ENCODE measurements at regions not wholly inside any gene's neighbourhood (a gene's known extent, or its start where the extent isn't known, plus 50 kb on each side); places are given as distances from the start of the nearest gene placed in this dataset.

DNA sequence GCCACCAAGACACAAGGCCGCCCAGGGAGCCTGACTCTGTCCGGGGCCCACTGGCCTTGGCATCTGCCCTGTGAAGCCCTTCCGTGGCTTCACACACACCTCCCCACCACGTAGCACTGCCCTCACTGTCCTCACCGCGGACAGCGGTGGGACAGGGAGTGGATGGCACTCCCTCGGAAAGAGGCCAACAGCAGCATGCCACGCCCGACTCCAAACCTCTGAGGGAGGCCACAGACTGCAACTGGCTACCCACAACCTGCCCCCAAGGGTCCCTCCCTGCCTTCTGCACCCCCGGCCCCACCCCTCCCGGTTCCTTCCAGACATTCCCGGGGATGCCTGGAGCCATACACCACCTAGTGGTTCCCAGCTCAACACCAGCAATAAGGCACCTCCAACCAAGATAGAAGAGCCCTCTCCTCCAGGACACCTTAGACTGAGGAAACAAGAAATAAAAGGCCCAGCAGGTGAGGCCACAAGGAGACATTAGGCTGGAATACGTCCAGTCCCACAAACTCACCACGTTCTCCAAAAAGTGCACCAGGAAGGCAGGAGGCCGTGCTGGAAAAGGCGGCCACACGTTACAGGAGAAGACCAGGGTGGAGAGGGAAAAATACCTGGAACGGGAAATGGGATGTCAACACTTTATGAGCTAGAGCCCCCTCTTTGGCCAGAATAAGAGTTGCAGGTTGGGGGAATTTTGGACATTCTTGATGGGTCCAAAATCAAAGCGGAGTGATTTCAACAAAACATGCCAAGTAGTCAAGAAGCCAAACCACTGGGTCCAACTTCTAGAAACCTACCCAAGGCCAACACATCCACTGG lies 310.0 kb downstream of the SOX9 start:
- no peak for DNase-seq

GRCh38 chr17:72432143-72432621 lies 311.4 kb downstream of the SOX9 start:
- DNase-seq = no peak

DNA sequence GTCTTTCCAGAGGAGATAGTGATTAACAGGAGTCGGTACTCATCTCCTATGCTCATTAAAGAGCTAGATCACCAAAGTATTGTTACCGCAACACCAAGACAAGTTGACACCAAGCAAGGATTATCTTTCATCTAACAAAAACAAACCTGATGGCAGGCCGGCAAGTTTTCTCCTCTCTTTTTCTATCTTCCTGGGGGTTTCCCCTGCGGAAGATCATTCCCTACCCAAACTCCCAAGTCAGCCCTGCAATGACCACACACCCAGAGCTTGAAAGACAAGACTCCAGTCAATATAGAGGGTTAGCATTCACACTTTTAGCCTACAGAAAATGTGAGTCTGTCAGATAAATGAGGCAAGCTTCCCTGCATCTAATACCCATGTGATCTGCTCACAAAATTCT lies 312.1 kb downstream of the SOX9 start:
- no peak for DNase-seq

DNA sequence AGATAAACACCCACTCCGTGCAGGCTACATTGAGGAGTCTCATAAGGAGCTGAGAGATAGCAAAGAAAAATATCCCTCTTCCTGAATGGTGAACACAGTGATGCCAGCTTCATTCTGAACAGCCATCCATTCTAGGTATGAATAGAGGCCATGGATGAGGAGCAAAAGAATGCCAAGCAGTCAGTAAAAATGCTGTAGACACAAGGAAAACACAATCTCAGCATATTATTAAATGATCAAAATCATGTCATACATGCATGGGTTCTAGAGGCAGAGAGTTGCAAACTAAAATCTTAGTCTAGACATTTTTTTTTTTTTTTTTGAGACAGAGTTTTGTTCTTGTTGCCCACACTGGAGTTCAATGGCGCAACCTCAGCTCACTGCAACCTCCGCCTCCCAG lies 313.0 kb downstream of the SOX9 start:
- no peak for DNase-seq

DNA sequence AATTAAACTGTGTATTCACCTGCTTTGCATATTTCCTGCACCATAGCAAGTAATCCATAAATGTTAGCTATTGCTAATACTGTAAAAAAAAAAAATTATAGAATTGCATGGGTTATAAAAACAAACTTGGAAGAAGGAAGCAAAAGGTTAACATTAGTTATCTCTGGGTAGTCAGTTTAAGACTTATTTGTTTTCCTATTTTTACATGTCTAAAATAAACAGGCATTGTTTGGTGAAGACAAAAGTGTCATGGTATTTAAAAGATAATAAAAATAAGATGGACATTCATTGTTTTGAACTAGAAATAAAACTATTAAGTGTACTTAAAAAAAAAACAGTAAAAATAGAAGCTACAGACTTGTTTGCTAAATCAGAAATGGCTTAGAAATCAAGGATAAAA lies 313.8 kb downstream of the SOX9 start:
- DNase-seq = no peak

GRCh38 chr17:72434991-72435618 lies 314.3 kb downstream of the SOX9 start:
- no peak for DNase-seq

GRCh38 chr17:72438783-72439182 lies 318.0 kb downstream of the SOX9 start:
- DNase-seq = no peak

- DNase-seq = no peak
Observed at GRCh38 chr17:72439893-72440502, 319.2 kb downstream of the SOX9 start.

- no peak for DNase-seq
Observed at GRCh38 chr17:72440961-72441360, 320.1 kb downstream of the SOX9 start.

DNA sequence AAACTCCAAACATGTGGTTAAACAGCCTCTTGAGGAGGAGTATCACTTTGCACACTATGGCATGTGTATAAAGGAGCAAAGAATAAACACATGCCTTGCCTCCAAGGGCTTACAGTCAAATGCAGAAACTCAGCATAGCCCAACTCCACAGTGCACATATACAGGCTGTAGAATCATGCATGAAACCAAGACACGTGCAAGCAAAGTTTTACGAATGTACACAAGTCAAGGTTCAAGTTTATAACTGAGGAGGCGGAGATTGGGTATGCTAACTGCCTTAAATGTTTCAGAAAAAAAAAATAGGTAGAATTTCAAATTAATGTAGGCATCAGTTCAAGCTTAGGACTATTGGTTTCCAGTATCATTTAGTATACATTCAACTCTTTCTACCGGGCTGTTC lies 321.1 kb downstream of the SOX9 start:
- no peak for DNase-seq

- no peak for DNase-seq
Observed at GRCh38 chr17:72444517-72445054, 323.8 kb downstream of the SOX9 start.

GRCh38 chr17:72445055-72445991 lies 324.5 kb downstream of the SOX9 start:
- DNase-seq = no peak

DNA sequence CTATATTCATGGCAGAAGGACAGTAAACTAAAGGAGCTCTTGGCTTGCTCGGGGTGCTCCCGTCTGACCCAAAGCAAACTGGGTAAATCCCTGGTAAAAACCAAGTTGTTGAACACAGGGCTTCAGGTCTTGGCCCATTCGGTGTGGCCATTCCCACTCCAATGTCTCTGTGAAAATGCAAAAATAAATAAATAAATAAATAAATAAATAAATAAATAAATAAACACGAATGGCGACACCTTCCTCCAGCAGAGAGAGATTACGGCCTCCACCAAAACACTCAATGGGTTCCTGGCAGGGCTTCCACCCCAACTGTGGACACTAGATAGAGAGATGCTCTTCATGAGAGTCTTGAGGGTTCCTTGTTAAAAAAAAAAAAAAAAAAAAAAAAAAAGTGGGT lies 325.3 kb downstream of the SOX9 start:
- no peak for DNase-seq

- DNase-seq = no peak
Observed at GRCh38 chr17:72446525-72447250, 325.9 kb downstream of the SOX9 start.

DNA sequence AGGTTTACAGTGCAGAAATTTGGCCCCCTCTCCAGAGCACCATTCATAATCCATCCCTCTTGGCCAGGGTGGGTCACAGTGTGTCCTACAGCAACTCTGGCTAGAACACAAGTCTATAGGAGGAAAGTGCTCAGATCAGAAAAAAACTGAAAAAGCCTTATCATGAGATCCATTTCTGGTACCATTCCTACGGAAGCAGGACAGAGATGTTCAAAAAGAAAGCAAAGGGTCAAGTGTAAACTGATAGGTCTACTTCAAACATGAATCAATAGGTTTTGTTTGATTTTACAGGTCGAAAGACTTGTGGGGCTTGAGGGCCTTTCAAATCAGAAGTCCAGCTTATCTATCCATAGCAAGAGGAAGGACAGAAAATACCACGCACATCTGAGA lies 326.4 kb downstream of the SOX9 start:
- no peak for DNase-seq

DNA sequence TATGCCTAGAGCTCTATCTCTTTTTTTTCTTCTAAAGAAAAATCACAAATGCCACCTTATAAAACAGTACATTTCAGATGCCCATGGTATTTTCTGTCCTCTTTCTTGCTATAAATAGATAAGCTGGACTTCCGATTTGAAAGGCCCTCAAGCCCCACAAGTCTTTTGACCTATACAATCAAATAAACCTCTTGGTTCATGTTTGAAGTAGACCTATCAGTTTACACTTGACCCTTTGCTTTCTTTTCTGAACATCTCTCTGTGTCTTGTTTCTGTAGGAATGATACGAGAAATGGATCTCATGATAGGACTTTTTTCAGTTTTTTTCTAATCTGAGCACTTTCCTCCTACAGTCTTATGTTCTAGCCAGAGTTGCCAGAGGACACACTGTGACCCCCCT lies 327.2 kb downstream of the SOX9 start:
- no peak for DNase-seq

DNA sequence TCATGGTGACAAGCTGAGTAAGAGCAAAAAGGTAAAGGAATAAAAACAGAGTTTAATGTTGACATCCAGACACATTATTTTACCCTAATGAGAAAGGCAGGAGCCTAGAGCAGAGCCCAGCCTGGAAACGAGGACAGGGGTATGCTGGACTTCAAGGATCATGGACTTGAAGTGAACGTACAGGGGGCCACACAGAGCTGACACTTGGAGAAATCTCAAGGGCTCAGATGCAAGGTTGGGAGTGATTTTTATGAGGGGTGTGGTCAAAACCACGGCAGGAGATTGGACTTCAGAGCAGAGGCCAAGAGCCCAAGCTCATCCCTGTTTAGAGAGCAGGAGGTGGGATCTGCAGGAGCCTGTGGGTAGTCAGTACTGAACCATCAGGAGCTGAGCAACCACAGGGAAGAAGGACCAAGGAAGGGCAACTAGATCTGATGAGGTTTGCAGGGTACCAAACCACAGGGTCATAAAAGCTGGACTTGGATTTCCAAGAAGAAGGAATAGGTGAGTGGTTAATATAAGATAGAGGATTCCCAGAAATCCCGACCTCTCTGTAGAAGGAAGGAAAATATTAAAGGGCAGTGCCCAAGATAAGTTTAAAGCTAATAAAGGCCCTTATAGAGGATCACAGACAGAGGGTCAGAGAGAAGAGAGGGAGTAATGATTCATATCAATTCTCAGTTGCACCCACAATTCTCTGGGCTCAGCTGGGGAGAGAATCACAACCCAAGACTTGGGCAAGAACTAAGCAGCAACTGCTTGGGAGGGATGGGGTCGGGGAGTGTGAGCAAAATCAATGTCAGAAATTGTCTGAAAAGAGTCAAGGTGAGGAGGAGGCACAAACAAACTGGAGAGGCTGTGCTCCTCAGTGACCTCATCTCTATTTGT lies 331.7 kb downstream of the SOX9 start:
- DNase-seq = no peak

GRCh38 chr17:72454342-72454741 lies 333.5 kb downstream of the SOX9 start:
- DNase-seq = no peak

GRCh38 chr17:72455562-72455961 lies 334.7 kb downstream of the SOX9 start:
- no peak for DNase-seq

DNA sequence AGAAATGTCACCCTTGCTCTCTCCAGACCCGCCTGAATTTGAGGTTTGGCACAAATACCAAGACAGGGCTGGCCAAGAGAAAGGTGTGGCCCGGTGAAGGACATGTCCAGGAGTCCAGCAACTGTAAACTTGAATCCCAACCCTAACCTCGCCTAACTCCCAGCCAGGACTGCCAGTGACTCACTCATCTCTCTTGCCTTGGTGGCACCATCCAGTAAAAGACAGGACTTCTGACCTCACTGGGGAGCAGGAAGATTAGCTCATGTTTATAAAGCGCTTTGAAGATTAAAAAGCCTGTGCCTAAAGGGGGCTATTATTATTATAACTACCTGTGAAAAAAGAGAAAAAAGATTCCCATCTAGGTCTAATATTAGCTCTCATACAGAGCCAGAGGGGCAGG lies 335.3 kb downstream of the SOX9 start:
- DNase-seq = no peak

- no peak for DNase-seq
Observed at GRCh38 chr17:72457712-72458111, 336.9 kb downstream of the SOX9 start.
